ENCODE measurements at regions not wholly inside any gene's neighbourhood (a gene's known extent, or its start where the extent isn't known, plus 50 kb on each side); places are given as distances from the start of the nearest gene placed in this dataset.

- no peaks in the 10 kb centered on the region for H3K4me1 ChIP-seq (replicated peaks in 1 of 2; ENCODE audit: control insufficient read depth in 2 of 2, insufficient read depth in 2 of 2, low read length in 2 of 2)
- ATAC-seq (no peak), DNase-seq (ENCODE audit: extremely low read depth in 1 of 4, low spot score in 3 of 4) (no peak), FAIRE-seq (no peak)
- H3K4me2 ChIP-seq (ENCODE audit: insufficient read depth, low read length), result no peak overlapping the region
- intact Hi-C loops (cut with micrococcal nuclease), result no loop called here
- H3K36me3 ChIP-seq (ENCODE audit: control insufficient read depth, insufficient read depth, low read length), result no peaks in the 10 kb centered on the region
- H3K27ac ChIP-seq (ENCODE audit: extremely low read depth, low read depth, low read length), result no peak overlapping the region
- no peak overlapping the region for H2AFZ ChIP-seq (ENCODE audit: low read depth, low read length)
- no peak overlapping the region for H3K9ac ChIP-seq (ENCODE audit: insufficient read depth in 1 of 2, low read depth in 2 of 2, low read length in 2 of 2)
- H3K9me1 ChIP-seq (ENCODE audit: control insufficient read depth, insufficient read depth, low read length), result no peaks in the 10 kb centered on the region
- CTCF ChIA-PET (ENCODE audit: low intra/inter-chr PET ratio), result no interaction called here
- H3K9me3 ChIP-seq (replicated peaks; ENCODE audit: control insufficient read depth, insufficient read depth, low read depth, low read length), result no peaks in the 10 kb centered on the region
- no peaks in the 10 kb centered on the region for H4K20me1 ChIP-seq (replicated peaks; ENCODE audit: control insufficient read depth, insufficient read depth, low read length)
- POLR2A ChIA-PET, result no interaction called here
- H3K27me3 ChIP-seq (ENCODE audit: control insufficient read depth in 2 of 2, insufficient read depth in 2 of 2, low read length in 2 of 2), result no peaks in the 10 kb centered on the region
- no peak overlapping the region for H3K4me3 ChIP-seq
- no TSS peak for BruUV-seq (replicated peaks)
- in situ Hi-C loops (cut with MboI), result no loop called here
- H3K79me2 ChIP-seq (ENCODE audit: control insufficient read depth, insufficient read depth, low read length), result no peaks in the 10 kb centered on the region
- TF ChIP-seq, protein P1, sequence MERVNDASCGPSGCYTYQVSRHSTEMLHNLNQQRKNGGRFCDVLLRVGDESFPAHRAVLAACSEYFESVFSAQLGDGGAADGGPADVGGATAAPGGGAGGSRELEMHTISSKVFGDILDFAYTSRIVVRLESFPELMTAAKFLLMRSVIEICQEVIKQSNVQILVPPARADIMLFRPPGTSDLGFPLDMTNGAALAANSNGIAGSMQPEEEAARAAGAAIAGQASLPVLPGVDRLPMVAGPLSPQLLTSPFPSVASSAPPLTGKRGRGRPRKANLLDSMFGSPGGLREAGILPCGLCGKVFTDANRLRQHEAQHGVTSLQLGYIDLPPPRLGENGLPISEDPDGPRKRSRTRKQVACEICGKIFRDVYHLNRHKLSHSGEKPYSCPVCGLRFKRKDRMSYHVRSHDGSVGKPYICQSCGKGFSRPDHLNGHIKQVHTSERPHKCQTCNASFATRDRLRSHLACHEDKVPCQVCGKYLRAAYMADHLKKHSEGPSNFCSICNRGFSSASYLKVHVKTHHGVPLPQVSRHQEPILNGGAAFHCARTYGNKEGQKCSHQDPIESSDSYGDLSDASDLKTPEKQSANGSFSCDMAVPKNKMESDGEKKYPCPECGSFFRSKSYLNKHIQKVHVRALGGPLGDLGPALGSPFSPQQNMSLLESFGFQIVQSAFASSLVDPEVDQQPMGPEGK (CRISPR knock-in tag; IDR thresholded peaks at IDR 0.05; ENCODE audit: borderline replicate concordance), result no peak
- TF ChIP-seq ZNF133 (CRISPR knock-in tag; IDR thresholded peaks at IDR 0.05) (no peak), NFE2 (IDR thresholded peaks at IDR 0.05; ENCODE audit: low read depth) (no peak), ELF1 (tag; IDR thresholded peaks at IDR 0.05) (no peak), CEBPG (CRISPR knock-in tag; IDR thresholded peaks at IDR 0.05) (no peak), CEBPG (tag; conservative IDR thresholded peaks at IDR 0.05 in 1 of 2, IDR thresholded peaks at IDR 0.05 in 1 of 2) (no peak), ZFP30 (CRISPR knock-in tag; IDR thresholded peaks at IDR 0.05; ENCODE audit: borderline replicate concordance) (no peak), TFAM (CRISPR knock-in tag; conservative IDR thresholded peaks at IDR 0.05) (no peak), HDAC1 (IDR thresholded peaks at IDR 0.05) (no peak), HDAC8 (tag; IDR thresholded peaks at IDR 0.05) (no peak), BMI1 (IDR thresholded peaks at IDR 0.05; ENCODE audit: low read length) (no peak), CBFA2T2 (conservative IDR thresholded peaks at IDR 0.05) (no peak), CHCHD3 (CRISPR knock-in tag; IDR thresholded peaks at IDR 0.05) (no peak), ZBTB8A (IDR thresholded peaks at IDR 0.05; ENCODE audit: partially characterized antibody) (no peak), SFPQ (IDR thresholded peaks at IDR 0.05; ENCODE audit: low read depth, low read length) (no peak)
Observed at GRCh38 chr18:60746491-60746890, 373.9 kb upstream of the MC4R start.
